T-helper 1 cell treated with Interleukin-12 subunit alpha and Interleukin-12 subunit beta and Interleukin-4 antibody, amounts not matched to agents 30 μg/mL and 1 μg/mL, for 36 hours (primary cell): ENCODE measurements at regions not wholly inside any gene's neighbourhood (a gene's known extent, or its start where the extent isn't known, plus 50 kb on each side); places are given as distances from the start of the nearest gene placed in this dataset.

Experiments
- H3K27ac Mint-ChIP-seq: one replicate; pipeline ENCODE4 v1.8.0; 2021; ENCODE audit warnings: mild to moderate bottlenecking, mixed read lengths
- H3K27me3 Mint-ChIP-seq: one replicate; pipeline ENCODE4 v1.8.0; 2021; ENCODE audit warnings: low read depth, mixed read lengths
- H3K36me3 Mint-ChIP-seq: one replicate; pipeline ENCODE4 v1.8.0; 2021; ENCODE audit warnings: low read depth, mixed read lengths
- H3K4me1 Mint-ChIP-seq: one replicate; pipeline ENCODE4 v1.8.0; 2021; ENCODE audit warnings: low read depth, mixed read lengths
- H3K4me3 Mint-ChIP-seq: one replicate; pipeline ENCODE4 v1.8.0; 2021; ENCODE audit warnings: mild to moderate bottlenecking, moderate library complexity, mixed read lengths
- H3K9me3 Mint-ChIP-seq: one replicate; pipeline ENCODE4 v1.8.0; 2021; ENCODE audit warnings: mixed read lengths

DNA sequence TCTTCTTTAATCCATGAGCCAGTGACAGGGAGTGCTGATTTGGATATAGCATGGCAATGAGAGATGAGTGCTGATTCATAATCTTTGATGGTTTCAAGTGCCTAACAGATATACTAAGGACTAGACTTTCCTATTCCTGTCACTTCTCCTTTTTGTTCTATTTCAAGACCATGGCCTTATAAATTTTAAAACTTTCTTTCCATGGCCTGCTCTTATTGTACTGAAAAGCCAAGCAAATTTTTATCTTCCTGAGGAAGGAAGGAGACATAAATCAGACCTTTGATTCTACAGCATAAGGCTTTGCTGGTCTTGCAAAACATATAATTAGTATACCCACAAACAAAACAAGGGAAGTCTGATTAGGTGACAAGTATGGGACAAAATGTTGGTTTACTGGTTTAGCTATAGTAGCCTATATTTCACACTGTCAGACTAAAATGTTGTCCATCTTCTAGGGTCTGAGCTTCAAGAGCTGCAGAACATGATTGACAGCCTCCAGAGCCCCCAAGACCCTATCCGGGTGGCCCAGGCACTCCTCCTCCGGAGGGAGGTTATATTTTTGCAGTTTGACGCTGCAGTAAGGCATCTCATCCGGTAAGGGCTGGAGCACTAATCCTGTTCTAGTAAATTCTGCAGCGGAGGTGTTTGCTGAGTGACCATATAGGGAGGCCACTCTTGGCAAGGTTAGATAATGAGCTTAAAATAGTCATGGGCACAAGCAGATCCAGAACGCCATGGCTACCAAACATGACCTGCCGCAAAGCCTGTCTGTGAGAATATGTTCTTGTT is 82.3 kb downstream of the CD164 start:
- H3K4me3 Mint-ChIP-seq: no peak overlapping the region
- H3K36me3 Mint-ChIP-seq: no peaks in the 10 kb centered on the region
- H3K9me3 Mint-ChIP-seq: no peaks in the 10 kb centered on the region
- peaks cover 12% of the 10 kb centered on the region for H3K4me1 Mint-ChIP-seq
- no peaks in the 10 kb centered on the region for H3K27me3 Mint-ChIP-seq
- H3K27ac Mint-ChIP-seq: no peak overlapping the region

DNA sequence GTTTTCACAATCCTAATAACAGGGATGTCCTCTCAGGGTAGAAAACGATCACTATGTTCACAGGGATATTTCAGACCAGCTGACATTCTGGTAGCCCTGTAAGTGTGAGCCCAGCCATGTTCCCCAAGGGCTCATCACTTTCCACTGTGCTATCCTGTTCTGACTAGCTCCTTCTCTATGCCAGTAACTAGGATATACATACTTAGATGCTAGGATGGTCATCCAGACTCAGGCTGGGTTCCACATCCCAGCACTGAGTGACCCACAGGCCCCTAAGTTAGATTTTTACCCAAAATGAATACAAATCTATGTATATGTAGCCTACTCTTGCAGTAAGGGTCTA is 83.0 kb downstream of the CD164 start:
- Mint-ChIP-seq H3K4me1 (peaks cover 5% of the 10 kb centered on the region), H3K9me3 (no peaks in the 10 kb centered on the region), H3K4me3 (no peak overlapping the region), H3K27ac (no peak overlapping the region), H3K36me3 (no peaks in the 10 kb centered on the region), H3K27me3 (peaks cover 2% of the 10 kb centered on the region)

DNA sequence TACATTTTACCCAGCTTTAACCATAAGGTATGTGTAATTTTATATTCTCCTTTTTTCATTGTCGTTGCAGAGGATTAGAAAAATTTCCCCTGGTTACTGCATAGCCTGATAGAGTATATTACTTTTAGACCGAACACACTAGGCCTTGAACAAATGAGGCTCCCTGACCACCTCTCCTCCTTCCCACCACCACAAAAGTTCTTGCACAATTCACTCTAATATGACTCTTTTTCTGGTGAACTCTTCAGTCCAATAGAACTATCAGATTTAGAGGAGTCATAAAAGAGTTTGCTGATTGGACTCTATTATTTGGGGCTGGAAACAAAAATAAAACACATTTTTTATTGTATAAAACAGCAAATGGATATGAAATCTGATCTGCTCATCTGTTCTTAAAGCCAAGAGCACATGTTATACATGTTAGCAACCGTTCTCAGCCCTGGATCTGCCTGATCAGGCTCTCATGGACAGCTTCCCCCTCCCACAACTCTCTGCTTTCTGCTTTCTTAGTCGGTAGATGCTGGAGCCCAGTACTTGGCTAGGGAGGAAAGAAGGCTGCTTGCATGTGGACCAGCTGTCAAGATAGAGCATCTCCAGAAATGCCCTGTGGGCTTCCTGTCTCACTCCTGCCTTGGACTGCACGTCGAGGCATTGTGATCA is 83.5 kb downstream of the CD164 start:
- Mint-ChIP-seq H3K4me3 (no peak overlapping the region), H3K27ac (no peak overlapping the region), H3K27me3 (peaks cover 6% of the 10 kb centered on the region), H3K4me1 (no peaks in the 10 kb centered on the region), H3K9me3 (no peaks in the 10 kb centered on the region), H3K36me3 (no peaks in the 10 kb centered on the region)

DNA sequence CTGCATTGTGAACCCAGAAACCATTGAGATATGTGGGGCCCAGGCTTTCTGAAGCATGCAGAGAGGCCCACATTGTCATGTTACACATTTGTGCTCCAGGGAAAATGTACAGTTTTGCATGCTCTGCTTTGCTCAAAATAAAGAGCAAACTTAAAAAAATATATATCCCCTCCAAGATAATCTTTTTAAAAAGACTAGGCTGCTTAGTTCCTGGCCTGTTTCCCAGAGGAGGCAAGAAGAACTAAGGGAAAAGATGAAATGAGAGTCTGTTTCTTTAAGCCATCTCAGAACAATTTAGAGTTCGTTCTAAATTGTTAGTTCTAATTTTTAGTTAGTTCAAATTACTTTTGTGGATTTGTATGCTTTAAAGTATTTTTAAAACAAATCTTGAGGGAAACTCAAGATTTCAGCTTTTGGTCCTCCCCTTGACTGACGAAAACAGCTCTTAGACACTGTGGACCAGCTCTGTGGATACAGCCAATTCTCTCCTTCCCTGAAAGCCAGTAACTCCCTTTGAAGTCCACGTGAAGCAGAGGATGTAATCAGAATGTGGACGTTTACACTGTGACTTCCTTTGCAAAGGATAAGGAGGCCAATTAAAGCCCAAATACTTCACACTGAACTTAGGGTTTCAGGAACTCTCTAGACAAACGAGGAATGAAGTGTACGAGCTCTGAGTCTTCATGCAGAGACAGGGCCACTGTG is 84.7 kb downstream of the CD164 start:
- Mint-ChIP-seq H3K4me1 (no peaks in the 10 kb centered on the region), H3K27me3 (peaks cover 6% of the 10 kb centered on the region), H3K4me3 (no peak overlapping the region), H3K9me3 (no peaks in the 10 kb centered on the region), H3K36me3 (no peaks in the 10 kb centered on the region), H3K27ac (no peak overlapping the region)

DNA sequence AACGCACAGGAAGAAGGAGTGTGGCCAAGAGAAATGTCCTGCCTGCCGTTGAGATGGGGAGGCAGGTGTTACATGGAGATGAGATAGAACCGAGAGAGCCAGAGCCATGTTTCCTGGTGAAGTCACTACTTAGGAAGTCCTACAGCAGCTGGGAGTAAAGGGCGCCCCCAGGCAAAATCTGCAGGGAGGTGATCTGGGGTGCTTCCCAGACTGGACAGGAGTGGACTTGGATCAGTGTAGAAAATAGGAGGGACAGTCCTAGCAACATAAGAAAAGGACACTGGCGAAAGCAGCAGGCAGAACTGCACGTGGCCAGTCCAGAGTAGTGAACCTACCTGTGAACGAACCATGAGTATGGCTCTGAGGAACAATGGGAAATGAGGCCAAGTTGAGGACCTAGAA is 85.3 kb downstream of the CD164 start:
- Mint-ChIP-seq H3K4me1 (no peaks in the 10 kb centered on the region), H3K4me3 (no peak overlapping the region), H3K27ac (no peak overlapping the region), H3K36me3 (no peaks in the 10 kb centered on the region), H3K27me3 (peaks cover 6% of the 10 kb centered on the region), H3K9me3 (no peaks in the 10 kb centered on the region)

DNA sequence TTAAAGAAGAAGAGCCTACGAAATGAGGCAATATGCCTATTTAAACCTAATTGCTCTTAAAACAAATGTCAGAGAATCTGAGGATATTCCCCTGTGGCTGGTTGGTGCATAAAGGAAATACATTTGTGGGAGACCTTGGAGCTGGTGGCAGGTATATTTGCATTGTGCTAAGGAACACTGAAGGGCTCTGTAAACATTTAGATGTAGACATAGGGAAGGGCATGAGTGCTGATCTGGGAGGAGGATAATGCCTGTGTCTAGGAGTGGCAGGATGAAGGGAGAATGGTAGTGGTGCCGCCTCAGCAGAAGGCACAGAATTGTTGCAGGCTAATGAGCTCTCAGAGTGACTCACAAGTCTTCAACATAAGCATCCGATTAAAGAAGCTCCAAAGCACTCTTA is 85.8 kb downstream of the CD164 start:
- Mint-ChIP-seq H3K27ac (no peak overlapping the region), H3K4me3 (no peak overlapping the region), H3K36me3 (no peaks in the 10 kb centered on the region), H3K27me3 (peaks cover 8% of the 10 kb centered on the region), H3K4me1 (no peaks in the 10 kb centered on the region), H3K9me3 (no peaks in the 10 kb centered on the region)

DNA sequence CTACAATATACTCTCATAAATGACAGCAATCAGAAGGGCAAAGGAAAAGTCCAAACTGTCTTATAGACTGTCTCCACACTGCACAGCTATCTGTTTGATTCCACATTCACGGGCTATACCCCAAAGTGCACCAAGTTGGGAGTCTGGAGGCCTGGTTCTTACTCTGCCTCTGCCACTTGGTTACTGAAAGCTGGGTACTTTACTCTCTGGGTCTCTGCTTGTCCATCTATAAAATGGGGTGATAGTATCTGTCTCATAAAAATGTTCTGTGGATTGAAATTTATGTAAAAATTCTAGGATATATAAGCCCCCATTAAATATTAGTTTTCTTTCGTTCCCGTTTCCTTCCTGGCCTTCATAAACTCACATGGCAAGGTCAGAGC is 86.5 kb downstream of the CD164 start:
- Mint-ChIP-seq H3K36me3 (no peaks in the 10 kb centered on the region), H3K4me1 (no peaks in the 10 kb centered on the region), H3K4me3 (no peak overlapping the region), H3K27ac (no peak overlapping the region), H3K27me3 (peaks cover 11% of the 10 kb centered on the region), H3K9me3 (no peaks in the 10 kb centered on the region)

DNA sequence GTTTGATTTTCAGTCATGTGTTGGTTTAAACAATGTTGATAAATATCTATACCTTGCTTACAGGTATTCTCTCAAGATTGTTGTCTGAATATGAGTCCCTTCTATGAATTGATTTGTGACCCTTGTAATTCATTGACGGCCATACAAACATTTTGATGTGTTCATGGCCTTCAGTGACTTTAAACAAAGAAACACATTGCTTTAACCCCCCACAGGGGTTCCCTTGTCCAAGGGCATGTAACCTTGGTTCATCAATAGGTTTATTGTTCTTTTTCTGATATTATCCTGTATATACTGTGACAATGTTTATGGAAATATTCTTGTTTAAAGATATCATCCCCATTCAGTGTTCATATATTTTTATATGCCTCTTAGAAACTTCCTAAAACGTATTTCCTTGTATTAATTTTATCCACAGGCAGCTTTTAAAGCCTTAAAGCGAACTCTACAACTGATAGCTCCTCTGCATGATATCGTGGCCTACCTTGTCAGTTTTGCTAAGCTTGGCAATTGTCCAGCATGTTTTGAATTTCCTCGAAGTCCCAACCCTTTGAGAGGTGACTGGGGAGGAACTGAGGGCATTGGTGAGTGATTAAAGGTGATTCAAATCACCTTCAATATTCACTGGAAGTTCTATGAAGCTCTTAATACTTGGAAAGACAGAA is 87.0 kb downstream of the CD164 start:
- no peaks in the 10 kb centered on the region for H3K36me3 Mint-ChIP-seq
- no peaks in the 10 kb centered on the region for H3K4me1 Mint-ChIP-seq
- no peak overlapping the region for H3K27ac Mint-ChIP-seq
- peaks cover 11% of the 10 kb centered on the region for H3K27me3 Mint-ChIP-seq
- no peaks in the 10 kb centered on the region for H3K9me3 Mint-ChIP-seq
- no peak overlapping the region for H3K4me3 Mint-ChIP-seq

DNA sequence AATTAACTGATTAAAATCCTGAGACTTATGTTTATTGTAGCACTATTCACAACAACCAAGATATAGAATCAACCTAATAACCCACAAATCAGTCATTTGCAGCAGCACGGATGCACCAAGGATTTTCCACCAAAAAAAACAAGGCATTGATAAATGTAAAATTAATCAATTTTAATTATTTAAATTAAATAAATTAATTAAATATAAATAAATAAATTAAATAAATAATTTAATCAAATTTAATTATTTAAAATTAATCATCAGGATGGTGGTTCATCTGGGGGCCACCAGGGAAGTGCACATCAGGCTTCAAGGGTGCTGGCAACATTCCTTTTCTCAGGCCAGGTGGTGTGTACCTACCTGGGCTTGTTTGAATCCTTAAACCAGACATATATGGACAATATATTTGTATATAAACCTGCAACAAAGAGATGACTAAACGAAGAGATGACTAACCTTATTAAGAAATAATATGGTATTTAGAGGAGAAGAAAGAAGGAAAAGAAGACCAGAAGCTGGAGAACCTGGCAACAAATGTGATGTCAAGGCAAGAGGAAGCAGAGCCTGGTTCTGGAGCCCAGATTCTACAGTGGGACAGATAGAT is 89.2 kb downstream of the CD164 start:
- no peaks in the 10 kb centered on the region for H3K36me3 Mint-ChIP-seq
- H3K9me3 Mint-ChIP-seq: no peaks in the 10 kb centered on the region
- H3K4me1 Mint-ChIP-seq: no peaks in the 10 kb centered on the region
- no peak overlapping the region for H3K4me3 Mint-ChIP-seq
- H3K27me3 Mint-ChIP-seq: peaks cover 11% of the 10 kb centered on the region
- no peak overlapping the region for H3K27ac Mint-ChIP-seq

DNA sequence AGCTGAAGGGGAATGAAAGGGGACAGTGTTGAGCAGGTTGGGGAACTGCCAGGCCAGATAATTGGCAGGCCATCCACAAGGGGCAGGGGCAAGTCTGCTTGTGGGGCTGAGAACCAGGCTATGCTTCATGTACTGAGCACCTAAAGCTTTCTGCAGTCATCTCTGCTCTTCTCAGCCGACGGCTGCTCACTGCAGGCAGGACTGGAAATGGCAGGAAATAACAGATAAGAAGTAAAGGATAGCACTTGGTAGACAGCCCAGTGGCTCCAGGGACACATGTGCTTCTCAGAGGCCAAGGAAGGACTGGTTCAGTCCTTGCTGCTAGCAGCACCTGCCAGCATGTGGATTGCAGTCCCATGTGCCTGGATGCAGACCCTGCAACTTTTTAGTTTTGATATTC is 89.8 kb downstream of the CD164 start:
- no peaks in the 10 kb centered on the region for H3K9me3 Mint-ChIP-seq
- no peaks in the 10 kb centered on the region for H3K4me1 Mint-ChIP-seq
- no peaks in the 10 kb centered on the region for H3K36me3 Mint-ChIP-seq
- peaks cover 11% of the 10 kb centered on the region for H3K27me3 Mint-ChIP-seq
- no peak overlapping the region for H3K27ac Mint-ChIP-seq
- H3K4me3 Mint-ChIP-seq: no peak overlapping the region

DNA sequence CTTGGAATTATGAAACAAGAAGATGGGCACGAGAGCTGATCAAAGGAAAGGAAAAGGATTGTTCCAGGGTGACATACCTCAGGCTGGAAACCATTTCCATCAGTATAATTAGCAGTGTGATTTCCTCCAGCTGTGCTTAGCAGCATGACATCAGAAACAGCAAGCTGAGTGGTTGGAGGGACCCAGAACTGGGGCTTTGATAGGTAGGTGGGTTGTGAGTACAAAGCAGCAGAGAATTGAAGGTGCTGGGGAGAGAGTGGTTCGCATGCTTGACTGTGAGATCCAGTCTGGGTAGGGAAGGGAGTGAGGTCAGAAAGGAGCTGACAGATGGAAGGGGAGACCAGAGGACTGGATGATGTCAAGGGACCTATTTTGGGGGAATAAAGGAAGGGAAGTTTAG is 90.4 kb downstream of the CD164 start:
- H3K27me3 Mint-ChIP-seq: peaks cover 11% of the 10 kb centered on the region
- no peak overlapping the region for H3K27ac Mint-ChIP-seq
- no peaks in the 10 kb centered on the region for H3K9me3 Mint-ChIP-seq
- H3K4me3 Mint-ChIP-seq: no peak overlapping the region
- no peaks in the 10 kb centered on the region for H3K36me3 Mint-ChIP-seq
- no peaks in the 10 kb centered on the region for H3K4me1 Mint-ChIP-seq

DNA sequence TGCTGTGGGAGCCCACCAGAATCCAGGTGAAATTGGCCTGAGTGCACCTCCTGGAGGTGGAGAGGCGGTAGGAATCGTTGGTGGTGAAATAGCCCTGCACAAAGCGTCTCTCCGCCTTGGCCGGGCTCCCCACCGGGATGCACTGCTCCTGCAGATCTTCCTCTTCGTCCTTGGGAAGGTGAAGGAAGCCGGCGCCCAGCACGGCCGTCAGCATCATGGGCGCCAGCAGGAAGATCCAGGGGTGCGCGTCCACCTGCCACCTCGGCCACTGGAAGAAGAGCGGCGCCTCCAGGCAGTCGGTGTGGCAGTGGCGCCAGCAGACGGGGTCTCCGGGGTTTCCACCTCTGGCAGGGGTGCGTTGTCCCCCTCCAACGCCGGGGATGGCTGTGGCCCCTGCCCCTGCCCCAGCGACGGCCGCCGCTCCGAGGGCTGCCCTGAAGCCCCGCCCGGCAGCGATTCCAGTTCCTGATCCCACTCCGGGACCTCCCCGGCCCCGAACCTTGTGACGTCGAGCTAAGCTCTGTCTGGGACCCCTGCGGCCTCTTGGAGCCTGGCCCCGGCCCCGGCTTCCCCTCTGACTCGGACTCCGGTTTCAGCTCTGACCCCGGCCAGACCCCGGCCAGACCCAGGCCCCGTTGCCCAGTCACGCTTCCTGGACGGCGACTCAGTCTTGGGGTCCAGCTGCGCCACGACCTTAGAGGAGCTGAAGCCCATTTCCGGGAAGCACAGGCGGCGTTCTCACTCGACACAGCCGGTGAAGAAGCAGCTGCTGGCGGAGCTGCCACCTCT is 91.9 kb downstream of the CD164 start:
- no peaks in the 10 kb centered on the region for H3K4me1 Mint-ChIP-seq
- no peak overlapping the region for H3K27ac Mint-ChIP-seq
- no peak overlapping the region for H3K4me3 Mint-ChIP-seq
- no peaks in the 10 kb centered on the region for H3K9me3 Mint-ChIP-seq
- H3K27me3 Mint-ChIP-seq: peaks cover 17% of the 10 kb centered on the region
- H3K36me3 Mint-ChIP-seq: no peaks in the 10 kb centered on the region

DNA sequence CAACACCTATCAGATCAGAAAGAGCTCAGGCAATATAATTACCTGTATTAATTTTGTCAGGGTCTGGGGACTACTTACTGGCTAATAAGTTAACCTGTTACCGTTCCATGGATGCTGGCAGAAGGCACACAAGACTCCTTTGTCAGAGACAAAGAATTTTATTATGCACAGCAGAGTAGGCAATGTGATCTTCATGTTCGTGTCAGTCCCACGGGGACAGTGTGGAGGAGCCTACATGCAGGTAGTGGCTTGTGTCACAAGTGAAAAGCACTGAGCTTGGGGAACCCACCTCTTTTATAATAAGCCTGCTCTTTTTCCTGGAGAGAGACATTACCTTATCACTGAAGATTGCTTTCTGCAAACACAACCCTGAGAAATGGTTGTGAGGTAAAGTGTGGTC is 96.9 kb downstream of the CD164 start:
- H3K4me3 Mint-ChIP-seq: no peak overlapping the region
- no peaks in the 10 kb centered on the region for H3K9me3 Mint-ChIP-seq
- no peaks in the 10 kb centered on the region for H3K4me1 Mint-ChIP-seq
- peaks cover 13% of the 10 kb centered on the region for H3K27me3 Mint-ChIP-seq
- H3K27ac Mint-ChIP-seq: no peak overlapping the region
- H3K36me3 Mint-ChIP-seq: no peaks in the 10 kb centered on the region

DNA sequence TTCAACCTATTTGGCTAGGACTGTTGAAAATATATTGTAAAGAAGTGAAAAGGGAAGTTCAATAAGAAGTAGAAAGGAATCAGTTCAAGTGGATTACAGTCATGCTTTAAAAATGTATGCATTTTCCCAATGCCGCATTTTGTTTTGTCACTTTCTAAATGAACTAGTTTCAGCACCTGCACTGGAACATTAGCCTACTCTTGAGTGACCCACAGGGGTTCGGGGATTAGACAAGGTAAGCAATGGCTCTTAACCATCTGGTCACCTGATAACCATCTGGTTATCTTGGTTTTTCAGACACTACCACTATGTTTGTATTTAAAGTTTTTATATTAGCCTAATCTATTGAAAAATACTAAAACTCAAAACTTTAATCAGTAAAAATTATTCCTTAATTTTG is 97.6 kb downstream of the CD164 start:
- H3K4me1 Mint-ChIP-seq: no peaks in the 10 kb centered on the region
- H3K36me3 Mint-ChIP-seq: no peaks in the 10 kb centered on the region
- H3K4me3 Mint-ChIP-seq: no peak overlapping the region
- no peaks in the 10 kb centered on the region for H3K9me3 Mint-ChIP-seq
- peaks cover 13% of the 10 kb centered on the region for H3K27me3 Mint-ChIP-seq
- no peak overlapping the region for H3K27ac Mint-ChIP-seq
